Aorta (tissue), 5 donors: ENCODE measurements at regions not wholly inside any gene's neighbourhood (a gene's known extent, or its start where the extent isn't known, plus 50 kb on each side); places are given as distances from the start of the nearest gene placed in this dataset.

Experiments
- ATAC-seq: fragments of 200-7000 bp; cut with Tn5 transposase; one replicate; pipeline ENCODE4 v1.9.1; 2022; ENCODE audit warnings: moderate library complexity; ENCODE audit not compliant: low FRiP score
- DNase-seq, 2 donors: peaks; one replicate each; pipeline ENCODE4 v3.0.0-alpha.2; 2020
- H3K27ac ChIP-seq, 2 donors: one replicate each; pipeline ENCODE4 v1.5.1; 2013; ENCODE audit warnings: low read length in 2 of 2, mild to moderate bottlenecking in 2 of 2, moderate library complexity in 2 of 2, control low read depth in 1 of 2, inconsistent platforms in 1 of 2, low read depth in 1 of 2
- H3K27me3 ChIP-seq, 2 donors: one replicate each; pipeline ENCODE4 v1.6.1; 2013; ENCODE audit warnings: control low read depth in 1 of 2, low read length in 1 of 2, mild to moderate bottlenecking in 1 of 2, moderate library complexity in 1 of 2; ENCODE audit not compliant: insufficient read depth in 2 of 2, control insufficient read depth in 1 of 2
- H3K36me3 ChIP-seq, 2 donors: one replicate each; pipeline ENCODE4 v1.6.1; 2013; ENCODE audit warnings: control low read depth in 1 of 2, low read length in 1 of 2, mild to moderate bottlenecking in 1 of 2; ENCODE audit not compliant: insufficient read depth in 2 of 2, control insufficient read depth in 1 of 2
- H3K4me1 ChIP-seq, 2 donors: one replicate each; pipeline ENCODE4 v1.6.1; 2013; ENCODE audit warnings: low read length in 2 of 2, control low read depth in 1 of 2, mild to moderate bottlenecking in 1 of 2, moderate library complexity in 1 of 2; ENCODE audit not compliant: insufficient read depth in 2 of 2, control insufficient read depth in 1 of 2
- H3K4me3 ChIP-seq, 2 donors: one replicate each; pipeline ENCODE4 v1.5.1; 2013; ENCODE audit warnings: low read length in 2 of 2, control low read depth in 1 of 2, mild to moderate bottlenecking in 1 of 2
- H3K9me3 ChIP-seq: one replicate; pipeline ENCODE4 v1.6.1; 2013; ENCODE audit warnings: mild to moderate bottlenecking, low read length; ENCODE audit not compliant: control insufficient read depth
- WGBS, 2 donors: extraction: QIAGEN DNeasy Blood & Tissue Kit; methylation state at CpG; one replicate each; pipeline ENCODE4 v1.1.7; 2013; 5-methylcytosine and 5-hydroxymethylcytosine counted together
- intact Hi-C, 2 donors: fragments of 100-400 bp; cut with DNase I; formaldehyde crosslinking; loops; one replicate each; pipeline versions ENCODE4 v1.14.2 to v1.15.0; 2022
- donor health status: healthy with polysubstance abuse.
- donor health status: Bipolar disorder and iron deficiency.
- donor health status: DM: no; HTN: no; CAD: no.
- donor health status: DM: no; HTN: no; CAD: no.
- donor health status: DM: yes; HTN: yes; CAD: no.

GRCh38 chr12:61542551-61542950 lies 717.7 kb upstream of the USP15 start:
- no peak for ATAC-seq
- Histone ChIP-seq H3K36me3 (no peaks in the 10 kb centered on the region), H3K4me3 (no peak overlapping the region), H3K27me3 (no peaks in the 10 kb centered on the region), H3K4me1 (no peaks in the 10 kb centered on the region), H3K27ac (no peak overlapping the region), H3K9me3 (no peaks in the 10 kb centered on the region)
- intact Hi-C loops: no loop called here
- no peak for DNase-seq
- WGBS, 2 donors: 6 to 7% methylated on average over 3 of the region's 3 CpGs

- no peak overlapping the region for H3K27ac ChIP-seq
- no peaks in the 10 kb centered on the region for H3K27me3 ChIP-seq
- H3K4me1 ChIP-seq: no peaks in the 10 kb centered on the region
- WGBS, 2 donors: 92 to 93% methylated on average over 6 of the region's 6 CpGs
- DNase-seq (no peak), ATAC-seq (no peak)
- H3K4me3 ChIP-seq: no peak overlapping the region
- H3K9me3 ChIP-seq: no peaks in the 10 kb centered on the region
- intact Hi-C loops: no loop called here
- H3K36me3 ChIP-seq: no peaks in the 10 kb centered on the region
These were observed 713.9 kb upstream of the USP15 start for GRCh38 chr12:61546296-61546695.

- peaks cover 0 to 2% of the 10 kb centered on the region in 2 donors for H3K27me3 ChIP-seq
- DNase-seq (no peak), ATAC-seq (no peak)
- H3K4me1 ChIP-seq: no peaks in the 10 kb centered on the region
- no peaks in the 10 kb centered on the region for H3K9me3 ChIP-seq
- no peaks in the 10 kb centered on the region for H3K36me3 ChIP-seq
- intact Hi-C loops: no loop called here
- H3K27ac ChIP-seq: no peak overlapping the region
- H3K4me3 ChIP-seq: no peak overlapping the region
These were observed 707.1 kb upstream of the USP15 start for GRCh38 chr12:61553091-61553490.

GRCh38 chr12:61554268-61555008 lies 705.8 kb upstream of the USP15 start:
- intact Hi-C loops: no loop called here
- H3K36me3 ChIP-seq: no peaks in the 10 kb centered on the region
- no peak overlapping the region for H3K4me3 ChIP-seq
- no peaks in the 10 kb centered on the region for H3K9me3 ChIP-seq
- DNase-seq: no peak
- peaks cover 0 to 2% of the 10 kb centered on the region in 2 donors for H3K27me3 ChIP-seq
- 88 to 89% methylated on average over 6 of the region's 6 CpGs for WGBS, 2 donors
- H3K27ac ChIP-seq: no peak overlapping the region
- no peaks in the 10 kb centered on the region for H3K4me1 ChIP-seq
- ATAC-seq: no peak

- WGBS, 2 donors: 87 to 92% methylated on average over 2 of the region's 2 CpGs
These were observed 696.3 kb upstream of the USP15 start for GRCh38 chr12:61563665-61564450.

GRCh38 chr12:61564466-61564865 lies 695.7 kb upstream of the USP15 start:
- H3K4me1 ChIP-seq: no peaks in the 10 kb centered on the region
- no peaks in the 10 kb centered on the region for H3K36me3 ChIP-seq
- DNase-seq (no peak), ATAC-seq (no peak)
- H3K9me3 ChIP-seq: no peaks in the 10 kb centered on the region
- no peak overlapping the region for H3K4me3 ChIP-seq
- WGBS, 2 donors: 61% methylated on average over 3 of the region's 3 CpGs
- H3K27me3 ChIP-seq: no peaks in the 10 kb centered on the region
- intact Hi-C loops: no loop called here
- H3K27ac ChIP-seq: no peak overlapping the region

More at GRCh38 chr12:61563665-61564450, 696.3 kb upstream of the USP15 start:
- Histone ChIP-seq H3K27me3 (no peaks in the 10 kb centered on the region), H3K36me3 (no peaks in the 10 kb centered on the region), H3K9me3 (no peaks in the 10 kb centered on the region), H3K4me3 (no peak overlapping the region), H3K27ac (no peak overlapping the region), H3K4me1 (no peaks in the 10 kb centered on the region)
- ATAC-seq (no peak), DNase-seq (no peak)
- intact Hi-C loops: no loop called here

- intact Hi-C loops: no loop called here
- DNase-seq: no peak
These were observed 694.0 kb upstream of the USP15 start for GRCh38 chr12:61566183-61566582.

GRCh38 chr12:61574339-61574738 lies 685.9 kb upstream of the USP15 start:
- Histone ChIP-seq H3K27me3 (no peaks in the 10 kb centered on the region), H3K9me3 (no peaks in the 10 kb centered on the region), H3K36me3 (no peaks in the 10 kb centered on the region), H3K4me1 (no peaks in the 10 kb centered on the region), H3K27ac (no peak overlapping the region), H3K4me3 (no peak overlapping the region)
- ATAC-seq (no peak), DNase-seq (peak; percentile 68 to 78)
- WGBS, 2 donors: 13 to 28% methylated on average over 3 of the region's 3 CpGs
- intact Hi-C loops: no loop called here

More at GRCh38 chr12:61566183-61566582, 694.0 kb upstream of the USP15 start:
- H3K36me3 ChIP-seq: no peaks in the 10 kb centered on the region
- H3K27me3 ChIP-seq: no peaks in the 10 kb centered on the region
- no peaks in the 10 kb centered on the region for H3K9me3 ChIP-seq
- ATAC-seq: no peak
- WGBS, 2 donors: 74 to 88% methylated on average over 2 of the region's 2 CpGs
- H3K4me1 ChIP-seq: no peaks in the 10 kb centered on the region
- H3K4me3 ChIP-seq: no peak overlapping the region
- H3K27ac ChIP-seq: no peak overlapping the region

GRCh38 chr12:61584943-61585342 lies 675.3 kb upstream of the USP15 start:
- Histone ChIP-seq H3K9me3 (no peaks in the 10 kb centered on the region), H3K27ac (no peak overlapping the region), H3K4me3 (no peak overlapping the region), H3K36me3 (no peaks in the 10 kb centered on the region), H3K27me3 (no peaks in the 10 kb centered on the region), H3K4me1 (no peaks in the 10 kb centered on the region)
- no peak for DNase-seq
- no peak for ATAC-seq
- intact Hi-C loops: no loop called here
- 95 to 100% methylated on average over 1 of the region's 1 CpG for WGBS, 2 donors
